ENCODE measurements at regions not wholly inside any gene's neighbourhood (a gene's known extent, or its start where the extent isn't known, plus 50 kb on each side); places are given as distances from the start of the nearest gene placed in this dataset.

DNA sequence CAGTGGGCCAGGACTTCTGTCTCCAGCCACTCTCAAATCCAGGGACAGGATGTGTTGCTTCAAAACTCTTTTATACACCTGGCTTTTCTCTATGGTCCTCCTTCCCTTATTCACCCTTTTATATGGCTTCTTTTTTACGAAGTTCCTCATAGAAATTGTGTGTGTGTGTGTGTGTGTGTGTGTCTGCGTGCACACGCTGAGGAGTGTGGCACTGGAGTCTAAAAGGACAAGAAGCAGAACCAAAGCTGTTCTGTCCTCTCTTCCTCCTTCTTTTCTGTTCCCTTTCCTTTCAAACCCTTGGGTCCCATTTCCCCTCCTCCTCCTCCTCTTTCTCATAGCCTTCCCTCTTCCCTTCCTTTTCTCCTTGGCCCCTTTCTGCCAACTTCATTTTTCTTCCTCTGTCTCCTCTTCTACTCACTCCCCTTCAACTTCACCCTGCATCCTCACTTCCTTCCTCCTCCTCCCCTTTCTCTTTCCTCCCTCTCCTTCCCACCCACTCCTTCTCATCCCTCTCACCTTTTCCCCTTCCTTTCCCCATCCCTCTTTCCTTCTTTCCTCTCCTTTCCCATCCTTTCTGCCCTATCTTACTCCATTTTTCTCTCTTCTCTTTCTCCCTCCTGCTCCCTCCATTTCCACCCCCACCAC, 360.5 kb downstream of the MID1IP1 start:
- no peak for DNase-seq (ENCODE audit: low spot score, unreplicated experiment)
- TF ChIP-seq, protein P1, sequence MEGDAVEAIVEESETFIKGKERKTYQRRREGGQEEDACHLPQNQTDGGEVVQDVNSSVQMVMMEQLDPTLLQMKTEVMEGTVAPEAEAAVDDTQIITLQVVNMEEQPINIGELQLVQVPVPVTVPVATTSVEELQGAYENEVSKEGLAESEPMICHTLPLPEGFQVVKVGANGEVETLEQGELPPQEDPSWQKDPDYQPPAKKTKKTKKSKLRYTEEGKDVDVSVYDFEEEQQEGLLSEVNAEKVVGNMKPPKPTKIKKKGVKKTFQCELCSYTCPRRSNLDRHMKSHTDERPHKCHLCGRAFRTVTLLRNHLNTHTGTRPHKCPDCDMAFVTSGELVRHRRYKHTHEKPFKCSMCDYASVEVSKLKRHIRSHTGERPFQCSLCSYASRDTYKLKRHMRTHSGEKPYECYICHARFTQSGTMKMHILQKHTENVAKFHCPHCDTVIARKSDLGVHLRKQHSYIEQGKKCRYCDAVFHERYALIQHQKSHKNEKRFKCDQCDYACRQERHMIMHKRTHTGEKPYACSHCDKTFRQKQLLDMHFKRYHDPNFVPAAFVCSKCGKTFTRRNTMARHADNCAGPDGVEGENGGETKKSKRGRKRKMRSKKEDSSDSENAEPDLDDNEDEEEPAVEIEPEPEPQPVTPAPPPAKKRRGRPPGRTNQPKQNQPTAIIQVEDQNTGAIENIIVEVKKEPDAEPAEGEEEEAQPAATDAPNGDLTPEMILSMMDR (IDR thresholded peaks at IDR 0.05; ENCODE audit: unreplicated experiment), result no peak
- Mint-ChIP-seq H3K4me3 (ENCODE audit: low read depth) (no peak overlapping the region), H3K27ac (no peak overlapping the region), H3K4me1 (ENCODE audit: low read depth) (peaks cover 7% of the 10 kb centered on the region), H3K36me3 (ENCODE audit: insufficient read depth) (no peaks in the 10 kb centered on the region), H3K9me3 (ENCODE audit: low read depth) (peaks cover 23% of the 10 kb centered on the region), H3K27me3 (peaks cover 39% of the 10 kb centered on the region)

DNA sequence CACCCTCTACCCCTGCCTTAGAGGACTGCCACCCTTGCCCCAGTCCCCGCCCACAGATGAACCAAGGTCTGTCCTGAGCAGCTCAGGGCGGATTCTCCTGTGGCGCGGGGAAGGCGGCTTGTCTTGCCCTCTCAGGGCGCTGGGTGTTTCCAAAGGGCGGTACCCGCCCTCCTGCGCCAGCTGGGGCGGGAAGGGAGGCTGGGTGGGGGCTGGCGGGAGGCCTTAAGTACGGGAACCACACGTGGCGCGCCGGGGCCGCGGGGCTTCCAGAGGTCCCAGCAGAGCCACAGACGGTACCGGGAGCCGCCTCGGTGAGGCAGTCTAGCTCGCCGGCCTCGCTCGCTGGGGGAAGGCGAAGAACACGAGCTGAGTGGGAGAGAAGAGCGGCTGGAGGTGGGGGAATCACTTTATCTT, 361.1 kb downstream of the MID1IP1 start:
- peaks cover 20% of the 10 kb centered on the region for H3K9me3 Mint-ChIP-seq (ENCODE audit: low read depth)
- H3K4me3 Mint-ChIP-seq (ENCODE audit: low read depth), result no peak overlapping the region
- DNase-seq (ENCODE audit: low spot score, unreplicated experiment), result no peak
- H3K36me3 Mint-ChIP-seq (ENCODE audit: insufficient read depth), result no peaks in the 10 kb centered on the region
- peaks cover 39% of the 10 kb centered on the region for H3K27me3 Mint-ChIP-seq
- TF ChIP-seq, protein P1 (IDR thresholded peaks at IDR 0.05; ENCODE audit: unreplicated experiment), result peak; percentile 48
- H3K27ac Mint-ChIP-seq, result no peak overlapping the region
- H3K4me1 Mint-ChIP-seq (ENCODE audit: low read depth), result peaks cover 7% of the 10 kb centered on the region

DNA sequence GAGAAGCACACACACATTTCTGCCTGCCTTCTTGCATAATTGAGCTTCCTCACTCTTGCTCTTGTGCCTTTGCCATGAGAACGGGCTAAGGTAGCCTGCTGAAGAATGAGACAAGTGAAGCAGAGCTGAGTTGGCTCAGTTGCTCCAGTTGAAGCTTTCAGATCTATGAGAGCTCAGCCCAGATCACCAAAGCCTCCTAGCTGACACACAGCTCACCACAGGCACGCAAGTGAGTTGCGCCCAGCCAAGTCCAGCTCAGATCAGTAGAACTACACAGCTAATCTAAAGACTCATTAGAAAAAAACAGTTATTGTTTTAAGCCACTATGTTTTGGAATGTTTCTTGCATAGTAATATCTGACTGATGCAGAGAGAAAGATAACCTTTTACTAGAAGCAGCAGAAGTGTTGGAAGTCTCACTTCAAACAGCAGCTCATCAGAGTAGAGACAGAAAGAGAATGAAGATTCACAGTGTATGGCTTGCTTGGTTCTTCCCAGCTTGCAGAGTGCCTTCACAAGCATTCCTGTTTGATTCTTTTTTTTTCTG, 362.4 kb downstream of the MID1IP1 start:
- TF ChIP-seq, protein P1 (IDR thresholded peaks at IDR 0.05; ENCODE audit: unreplicated experiment), result no peak
- Mint-ChIP-seq H3K27ac (no peak overlapping the region), H3K36me3 (ENCODE audit: insufficient read depth) (no peaks in the 10 kb centered on the region), H3K27me3 (peaks cover 35% of the 10 kb centered on the region), H3K4me3 (ENCODE audit: low read depth) (no peak overlapping the region), H3K9me3 (ENCODE audit: low read depth) (peaks cover 20% of the 10 kb centered on the region), H3K4me1 (ENCODE audit: low read depth) (peaks cover 7% of the 10 kb centered on the region)
- DNase-seq (ENCODE audit: low spot score, unreplicated experiment), result no peak

DNA sequence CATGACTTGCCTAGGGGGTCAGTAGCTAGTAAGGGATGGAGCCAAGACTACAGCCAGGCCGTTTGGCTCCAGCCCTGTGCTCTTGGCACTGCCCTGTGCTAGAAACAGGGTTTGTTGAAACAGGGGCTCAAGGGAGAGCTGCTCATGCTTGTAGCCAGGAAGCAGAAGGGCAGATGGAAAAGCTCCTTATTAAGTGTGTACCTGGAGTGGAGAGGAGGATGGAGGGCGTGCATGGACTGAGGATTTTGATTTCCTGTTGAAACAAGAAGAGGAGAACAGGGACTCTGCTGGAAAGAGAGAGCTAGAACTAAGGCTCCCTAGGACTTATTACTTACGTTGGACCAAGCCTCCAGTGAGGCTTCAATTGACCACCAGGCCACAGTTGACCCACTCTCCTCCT, 363.0 kb downstream of the MID1IP1 start:
- TF ChIP-seq, protein P1 (IDR thresholded peaks at IDR 0.05; ENCODE audit: unreplicated experiment), result no peak
- Mint-ChIP-seq H3K4me1 (ENCODE audit: low read depth) (peaks cover 2% of the 10 kb centered on the region), H3K27me3 (peaks cover 35% of the 10 kb centered on the region), H3K36me3 (ENCODE audit: insufficient read depth) (no peaks in the 10 kb centered on the region), H3K9me3 (ENCODE audit: low read depth) (peaks cover 15% of the 10 kb centered on the region), H3K4me3 (ENCODE audit: low read depth) (no peak overlapping the region), H3K27ac (no peak overlapping the region)
- DNase-seq (ENCODE audit: low spot score, unreplicated experiment), result no peak

DNA sequence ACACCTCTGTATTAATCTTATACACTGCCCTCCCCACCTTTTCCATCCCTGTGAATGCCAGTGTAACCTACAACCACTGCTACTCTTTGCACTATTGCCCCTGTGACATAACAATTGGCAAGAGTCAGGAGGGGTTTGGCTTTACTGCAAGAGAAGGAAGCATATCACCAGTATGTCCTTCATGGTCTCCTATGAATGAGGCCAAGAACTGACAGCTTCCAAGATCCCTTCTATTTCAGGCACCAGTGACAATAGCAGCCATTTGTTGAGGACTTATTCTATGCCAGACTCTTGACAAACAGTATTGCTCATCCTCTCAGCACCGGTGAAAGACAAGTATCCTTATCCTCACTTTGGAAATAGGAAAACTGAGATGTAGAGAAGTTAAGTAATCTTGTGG, 363.9 kb downstream of the MID1IP1 start:
- Mint-ChIP-seq H3K27ac (no peak overlapping the region), H3K4me1 (ENCODE audit: low read depth) (no peaks in the 10 kb centered on the region), H3K27me3 (peaks cover 35% of the 10 kb centered on the region), H3K9me3 (ENCODE audit: low read depth) (peaks cover 8% of the 10 kb centered on the region), H3K36me3 (ENCODE audit: insufficient read depth) (no peaks in the 10 kb centered on the region), H3K4me3 (ENCODE audit: low read depth) (no peak overlapping the region)
- TF ChIP-seq, protein P1 (IDR thresholded peaks at IDR 0.05; ENCODE audit: unreplicated experiment), result no peak
- DNase-seq (ENCODE audit: low spot score, unreplicated experiment), result no peak
